Inflammatory macrophage treated with lipopolysaccharide for 1 hour (primary cell): ENCODE measurements at regions not wholly inside any gene's neighbourhood (a gene's known extent, or its start where the extent isn't known, plus 50 kb on each side); places are given as distances from the start of the nearest gene placed in this dataset.

ENCODE experiments used
- DNase-seq, 2 donors: peaks; one replicate each; pipeline ENCODE4 v3.0.0-alpha.2; 2020 to 2022

DNA sequence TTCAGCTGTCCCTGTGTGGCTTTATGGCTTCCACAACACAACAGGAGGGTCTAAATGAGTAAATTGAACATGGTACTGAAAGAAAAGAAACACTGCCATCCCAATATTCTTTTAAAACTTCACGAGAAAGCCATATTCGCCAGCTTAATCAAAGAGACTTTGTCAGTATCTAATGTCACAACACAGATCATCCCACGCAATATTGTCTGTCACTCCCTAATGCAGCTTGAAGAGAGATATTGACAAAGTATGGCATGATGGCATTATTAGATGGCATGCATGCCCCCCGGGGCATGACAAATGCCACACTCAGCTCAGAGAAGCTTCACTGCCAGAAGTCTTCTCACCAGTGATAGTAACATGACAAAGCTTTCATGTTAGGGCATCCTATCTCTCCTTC lies 197.8 kb downstream of the TTC8 start:
- no peak for DNase-seq

DNA sequence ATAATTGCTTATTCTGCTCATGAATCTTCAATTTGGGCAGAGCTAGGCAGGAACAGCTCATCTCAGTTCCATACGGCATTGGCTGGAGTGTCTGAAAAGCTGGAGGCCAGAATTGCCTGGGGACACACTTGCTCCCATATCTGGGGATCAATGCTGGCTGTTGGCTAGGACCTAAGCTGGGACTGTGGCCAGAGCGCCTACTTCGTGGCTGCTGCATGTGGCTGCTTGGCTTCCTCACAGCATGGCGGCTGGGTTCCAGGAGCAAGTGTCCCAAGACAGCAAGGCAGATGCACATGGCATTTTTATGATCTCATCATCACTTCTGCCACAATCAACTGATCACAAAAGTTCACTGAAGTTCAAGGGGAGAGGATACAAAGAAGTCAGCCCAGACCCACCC lies 200.2 kb downstream of the TTC8 start:
- no peak for DNase-seq

DNA sequence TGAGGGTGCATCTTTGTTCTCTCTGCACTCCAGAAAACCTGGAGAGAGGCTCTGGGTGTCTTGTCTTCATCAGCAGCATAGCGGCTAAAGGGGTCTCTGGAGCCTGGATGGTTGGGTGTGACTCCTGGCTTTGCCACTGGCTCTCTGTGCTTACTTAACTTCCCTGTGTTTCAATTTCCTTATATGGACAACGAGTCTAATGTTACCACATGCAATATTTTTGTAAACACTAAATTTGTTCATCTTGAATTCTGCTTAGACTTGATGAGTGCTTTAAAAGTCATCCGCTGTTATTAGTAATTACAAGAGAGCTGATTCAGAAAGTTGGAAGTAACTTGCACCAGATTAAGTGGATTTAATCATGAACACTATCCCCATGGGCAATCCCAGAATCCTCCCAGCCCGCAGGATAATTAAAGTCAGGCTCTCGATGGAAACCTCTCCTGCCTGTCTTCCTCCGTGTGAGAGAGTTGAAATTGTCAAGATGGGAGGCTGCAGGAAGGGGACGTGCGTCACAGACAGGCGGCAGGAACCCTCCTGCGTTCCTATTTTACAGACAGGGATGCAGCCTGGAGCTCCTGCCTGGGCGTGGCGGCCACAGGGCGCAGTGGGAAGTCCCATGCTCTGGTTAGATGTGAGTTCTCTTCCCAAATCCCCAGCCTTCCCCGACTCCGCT lies 201.2 kb downstream of the TTC8 start:
- peak in 1 of 2 donors; percentile 51 for DNase-seq

DNA sequence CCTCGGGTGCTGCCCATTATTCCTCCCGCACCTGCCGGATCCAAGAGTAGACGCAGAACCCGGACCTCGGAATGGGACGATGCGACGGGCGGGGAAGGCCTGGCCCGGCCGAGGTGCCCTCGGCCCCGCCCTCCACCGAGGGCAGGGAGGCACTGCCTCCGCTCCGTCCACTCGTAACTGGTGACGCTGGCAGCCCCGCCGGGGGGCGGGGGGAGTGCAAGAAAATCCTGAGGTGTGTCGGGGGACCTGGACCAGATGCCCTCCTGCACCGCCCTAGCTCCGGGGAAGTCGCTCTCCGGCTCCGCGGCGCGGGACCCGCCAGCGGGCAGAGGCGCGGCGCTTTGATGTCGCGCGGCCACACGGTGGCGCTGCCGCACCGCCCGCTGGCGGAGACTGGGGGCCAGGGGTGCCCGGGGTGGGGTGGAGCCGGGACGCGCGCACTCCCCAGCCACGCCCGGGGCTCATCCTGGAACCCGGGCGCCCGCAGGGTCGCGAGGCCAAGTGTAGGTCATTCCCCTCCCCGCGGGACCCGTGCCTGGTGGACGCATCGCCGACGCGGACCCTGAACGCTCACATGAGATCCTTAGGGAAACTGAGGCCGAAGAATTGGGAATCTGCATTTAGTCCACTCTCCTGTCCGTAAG lies 202.8 kb downstream of the TTC8 start:
- DNase-seq = peak; percentile 24 to 68

DNA sequence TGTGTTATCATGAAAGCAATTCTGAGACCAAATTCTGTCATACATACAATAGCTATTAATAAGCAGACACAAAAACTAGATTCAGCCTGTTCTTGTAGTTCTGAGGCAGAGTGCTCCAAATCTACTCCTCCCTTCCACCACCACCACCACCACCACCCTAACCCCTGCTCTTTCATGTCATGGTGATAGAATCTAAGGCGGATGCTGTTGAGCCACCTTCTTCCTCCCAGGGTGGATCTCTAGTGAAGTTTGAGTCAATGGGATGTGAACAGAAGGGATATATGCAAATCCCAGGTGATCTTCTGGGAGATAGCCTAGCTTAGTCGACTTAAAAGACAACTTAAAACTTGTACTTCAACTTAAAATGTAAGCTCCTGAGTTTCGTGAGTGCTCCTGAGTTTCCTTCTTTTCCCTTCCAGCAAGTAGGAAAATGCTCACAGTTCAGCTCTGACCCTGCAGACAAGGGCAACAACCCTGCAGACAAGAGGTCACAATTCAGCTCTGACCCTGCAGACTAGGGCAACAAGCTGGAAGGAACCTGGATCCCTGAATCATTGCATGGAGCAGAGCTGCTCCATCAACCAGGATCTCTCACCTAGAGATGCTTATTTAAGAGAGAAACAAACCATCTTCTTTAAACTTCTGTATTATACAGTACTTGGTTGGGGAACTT lies 204.1 kb downstream of the TTC8 start:
- DNase-seq = no peak

DNA sequence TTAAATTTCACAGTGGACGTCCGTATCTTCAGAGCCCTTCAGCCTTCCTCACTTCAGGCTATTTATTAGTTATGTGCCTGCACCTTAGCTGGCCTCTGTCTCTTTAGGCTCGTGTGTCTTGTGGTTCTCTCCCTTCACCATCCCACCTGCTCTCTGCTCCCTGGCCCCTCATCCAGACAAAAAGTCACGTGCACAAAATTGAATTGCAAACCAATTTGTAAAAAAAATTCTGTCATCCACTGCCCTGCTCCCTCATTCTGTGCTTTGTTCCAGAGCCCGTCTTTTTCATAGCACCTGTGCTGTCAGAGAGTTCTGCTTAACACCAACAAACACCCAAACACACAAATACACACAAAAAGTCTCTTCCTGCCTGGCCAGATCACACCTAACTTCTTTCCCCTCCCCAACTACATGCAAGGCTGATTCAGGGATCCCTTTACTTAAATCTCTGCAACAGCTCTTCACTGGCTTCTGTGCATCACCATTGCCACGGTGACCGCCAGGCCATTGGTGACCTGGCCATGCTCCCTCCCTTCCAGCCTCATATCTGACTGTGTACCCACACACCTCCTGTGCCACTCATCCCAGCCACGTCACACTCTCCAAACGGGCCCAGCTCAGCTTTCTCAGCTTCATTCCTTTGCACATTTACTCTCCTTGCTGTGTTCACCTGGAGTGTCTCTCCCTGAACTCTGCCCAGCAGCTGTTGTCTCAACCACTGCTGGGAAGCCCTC lies 205.7 kb downstream of the TTC8 start:
- no peak for DNase-seq

DNA sequence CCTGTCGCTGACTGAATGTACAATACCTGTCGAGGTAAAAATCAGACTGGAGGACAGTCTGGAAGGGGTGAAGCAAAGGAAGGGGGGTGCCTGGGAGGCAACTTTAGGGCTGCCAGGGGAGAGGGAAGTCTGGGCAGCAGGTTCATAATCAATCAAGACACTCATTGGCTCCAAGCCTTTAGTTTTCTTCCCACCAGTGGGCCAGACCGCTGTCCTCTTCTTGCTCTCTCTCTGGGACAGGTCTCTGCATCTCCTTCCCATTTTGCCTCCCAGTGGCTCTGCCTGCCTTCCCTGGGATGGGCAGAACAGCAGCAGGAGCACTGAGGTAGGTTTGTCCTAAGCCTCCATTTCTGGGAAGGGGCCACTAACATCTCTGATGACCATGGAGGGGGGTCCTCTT lies 206.5 kb downstream of the TTC8 start:
- no peak for DNase-seq

DNA sequence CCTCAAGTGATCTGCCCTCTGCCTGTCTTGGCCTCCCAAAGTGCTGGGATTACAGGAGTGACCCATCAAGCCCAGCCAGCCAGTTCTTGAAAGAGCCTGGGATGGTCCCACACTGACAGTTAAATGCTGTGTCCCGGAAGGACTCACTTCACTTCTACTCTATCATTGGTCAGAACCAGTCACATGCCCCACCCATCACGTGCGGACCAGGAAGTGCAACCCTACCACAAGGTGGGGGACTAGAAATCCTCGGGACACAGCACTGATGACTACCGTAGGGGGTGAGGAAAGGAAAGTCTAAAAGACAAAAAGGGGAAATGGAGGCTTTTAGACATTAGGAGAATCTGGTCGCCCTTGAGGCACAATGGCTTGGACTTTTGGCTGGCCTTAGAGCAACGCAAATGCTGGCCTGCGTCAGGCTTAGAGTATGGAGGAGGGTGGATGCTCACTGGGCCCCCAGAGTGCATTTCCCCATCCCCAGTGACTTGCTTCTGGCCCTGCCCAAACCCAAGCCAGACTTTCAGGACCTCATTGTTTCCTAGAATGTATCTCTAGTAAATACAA lies 207.7 kb downstream of the TTC8 start:
- no peak for DNase-seq

DNA sequence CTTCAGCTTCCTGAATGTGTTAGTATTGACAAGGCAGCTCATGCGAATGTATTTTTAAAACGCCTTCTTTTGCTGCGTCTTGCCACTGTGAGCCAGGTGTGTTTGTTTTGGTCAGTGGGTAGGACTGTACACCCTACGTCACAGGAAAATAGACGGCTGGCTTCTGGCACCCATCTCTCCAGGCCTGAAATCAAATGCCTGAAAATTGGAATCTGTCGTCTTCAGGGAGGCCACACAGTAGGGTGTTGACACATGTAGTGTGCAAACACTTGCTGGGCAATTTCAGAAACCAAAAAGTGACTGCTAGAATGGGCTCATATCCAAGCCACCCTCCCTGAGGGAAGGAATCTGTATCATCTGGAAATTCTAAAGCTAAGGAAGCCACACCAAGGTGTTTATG lies 209.3 kb downstream of the TTC8 start:
- no peak for DNase-seq

DNA sequence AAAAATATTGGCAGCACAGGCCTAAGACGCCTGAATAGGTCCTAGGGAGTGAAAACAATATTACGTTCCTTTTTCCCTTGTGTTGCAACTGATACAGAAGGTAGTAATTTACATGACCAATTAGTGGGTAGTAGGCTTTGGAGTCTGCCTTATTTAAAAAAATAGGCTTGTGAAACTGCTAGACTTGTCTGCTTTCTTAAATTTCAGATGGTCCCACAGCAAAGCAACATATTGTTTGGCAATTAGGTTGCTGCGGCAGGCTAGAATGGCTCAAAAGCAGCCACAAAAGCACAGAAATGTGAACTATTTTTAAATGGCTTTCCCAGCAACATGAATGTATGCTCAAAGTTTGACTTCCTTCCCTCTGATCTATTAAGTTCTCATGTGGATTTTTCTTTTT lies 211.9 kb downstream of the TTC8 start:
- DNase-seq = no peak

DNA sequence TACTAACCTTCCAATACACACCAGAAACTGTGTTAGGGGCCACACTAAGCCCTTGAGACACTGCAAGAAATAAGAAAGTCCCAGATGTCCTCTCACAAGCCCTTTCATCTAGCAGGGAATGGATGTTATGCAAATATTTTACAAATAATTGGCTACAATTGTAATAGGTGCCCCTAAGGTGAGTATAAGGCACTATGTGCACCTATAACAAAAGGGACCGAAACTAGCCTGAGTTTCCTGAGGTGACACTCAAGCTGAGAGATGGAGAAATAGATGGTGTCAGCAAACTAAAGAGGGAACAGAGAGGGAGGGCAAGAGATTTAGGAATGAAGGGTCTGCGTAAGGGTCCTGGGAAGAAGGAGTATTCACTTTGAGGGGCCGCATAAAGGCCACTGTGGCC lies 212.6 kb downstream of the TTC8 start:
- no peak for DNase-seq

DNA sequence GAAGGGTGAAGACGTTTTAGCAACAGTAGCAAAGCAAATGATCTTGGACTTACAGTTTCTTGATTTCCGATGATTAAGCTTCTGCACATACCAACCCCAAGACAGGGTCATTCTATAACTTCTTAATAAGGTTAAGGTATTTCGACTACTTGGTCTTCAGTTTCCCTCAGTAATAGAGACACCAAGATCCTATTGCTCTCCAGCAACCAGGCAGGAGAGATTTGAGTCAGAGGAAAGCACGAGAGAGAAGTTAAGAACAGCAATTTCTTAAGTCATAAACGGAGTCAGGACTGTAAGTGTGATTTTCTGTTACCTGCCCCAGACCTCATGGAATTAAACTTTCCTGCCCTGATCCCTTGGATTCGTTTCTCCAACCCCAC lies 215.6 kb downstream of the TTC8 start:
- DNase-seq = no peak

DNA sequence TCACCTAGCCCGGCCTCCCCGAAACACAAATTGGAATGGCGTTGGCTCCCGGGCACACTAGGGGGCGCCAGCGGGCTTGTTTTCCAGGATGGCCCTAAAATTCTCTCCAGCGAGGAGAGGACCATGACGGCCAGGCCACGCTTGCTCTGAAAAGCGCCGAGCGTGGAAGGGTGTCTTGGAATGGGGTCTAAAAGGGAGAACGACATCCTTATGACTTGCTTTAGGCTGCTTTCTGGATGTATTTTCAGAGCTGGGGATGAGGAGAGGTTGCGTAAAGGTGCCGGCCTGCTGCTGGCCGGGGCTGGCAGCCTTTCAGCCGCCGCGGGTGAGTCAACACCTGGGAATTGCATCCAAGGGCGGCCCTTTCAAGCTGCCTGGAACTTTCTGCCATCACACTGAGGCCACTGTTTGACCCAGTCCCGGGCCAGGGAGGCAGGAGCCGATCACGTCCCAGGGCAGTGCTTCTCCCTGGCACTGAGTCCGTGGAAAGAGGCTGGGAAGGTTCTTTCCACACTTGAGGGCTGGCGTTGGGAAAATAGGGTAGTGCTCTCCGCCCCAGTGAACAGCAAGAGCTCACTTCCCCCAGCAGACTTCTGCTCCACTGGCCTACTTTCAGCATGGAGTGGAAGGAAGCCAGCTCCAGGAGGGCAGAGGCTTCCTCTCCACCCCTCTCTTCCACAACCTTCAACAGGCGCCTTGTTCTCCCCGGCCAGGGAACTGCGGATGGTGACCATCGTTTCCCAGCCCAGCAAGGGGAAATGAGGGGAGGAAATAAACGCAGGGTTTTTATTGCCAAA lies 216.2 kb downstream of the TTC8 start:
- peak; percentile 67 to 92 for DNase-seq

DNA sequence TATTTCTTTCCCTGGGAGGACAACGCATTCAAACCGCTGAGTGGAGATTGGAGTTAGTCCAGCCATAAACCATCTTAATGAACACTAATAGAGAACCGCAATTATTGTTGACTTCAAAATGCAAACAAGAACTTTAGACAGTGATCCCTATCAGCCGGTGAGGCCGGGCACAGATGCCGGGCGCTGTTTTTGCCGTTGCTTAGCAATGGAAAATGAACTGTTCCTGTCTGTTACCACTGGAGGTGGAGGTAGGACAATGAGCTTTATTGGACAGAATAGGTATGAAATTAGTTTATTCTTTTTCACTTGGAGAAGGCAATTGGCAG lies 216.8 kb downstream of the TTC8 start:
- no peak for DNase-seq

DNA sequence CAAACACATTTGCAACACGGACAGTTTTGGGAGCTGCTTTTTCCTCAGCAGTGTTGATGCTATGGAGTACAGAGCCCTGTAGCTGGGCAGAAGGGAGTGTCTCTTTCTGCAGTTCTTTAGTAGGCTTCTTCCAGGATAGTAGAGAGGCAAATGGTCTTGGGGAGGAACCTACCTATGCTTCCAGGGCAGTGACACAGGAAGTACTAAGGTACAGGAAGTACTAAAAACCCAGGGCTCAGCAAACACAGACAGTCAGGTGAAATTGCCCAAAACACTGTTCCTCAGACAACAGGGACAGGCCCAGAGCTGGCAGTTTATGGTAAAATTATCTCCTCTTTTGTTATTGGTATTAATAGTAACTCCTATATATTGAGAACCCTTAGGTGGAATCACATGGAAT lies 217.6 kb downstream of the TTC8 start:
- no peak for DNase-seq

DNA sequence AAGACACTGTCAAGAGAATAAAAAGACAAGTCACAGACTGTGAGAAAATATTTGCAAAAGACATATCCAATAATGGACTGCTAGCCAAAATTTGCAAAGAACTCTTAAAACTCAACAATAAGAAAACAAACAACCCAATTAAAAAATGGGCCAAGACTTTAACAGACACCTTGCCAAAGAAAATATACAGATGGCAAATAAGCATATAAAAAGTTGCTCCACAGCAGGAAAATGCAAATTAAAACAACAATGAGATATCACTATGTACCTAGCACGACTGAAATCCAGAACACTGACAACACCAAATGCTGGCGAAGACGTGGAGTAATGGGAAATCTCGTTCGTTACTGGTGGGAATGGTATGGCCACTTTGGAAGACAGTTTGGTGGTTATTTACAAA lies 228.9 kb downstream of the TTC8 start:
- DNase-seq = no peak

DNA sequence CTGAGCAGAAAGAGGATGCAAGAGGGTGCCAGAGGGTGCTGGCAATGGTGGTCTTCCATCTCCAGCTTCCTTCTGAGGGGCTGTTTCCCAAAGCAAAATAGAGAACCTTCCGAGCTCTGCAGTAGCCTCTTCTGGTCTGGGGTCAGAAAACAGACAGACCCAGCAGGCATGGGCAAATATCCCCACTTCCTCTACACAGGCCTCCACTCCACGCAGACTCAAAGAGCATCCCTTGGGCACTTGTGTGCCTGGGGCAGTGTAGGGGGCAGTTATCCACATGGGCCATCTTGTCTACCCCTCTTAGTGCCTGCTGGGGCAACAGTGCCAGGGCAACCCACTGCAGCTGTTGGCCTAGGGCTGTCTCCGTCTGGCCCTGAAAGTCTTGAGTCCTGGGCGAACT lies 231.9 kb downstream of the TTC8 start:
- DNase-seq = no peak

DNA sequence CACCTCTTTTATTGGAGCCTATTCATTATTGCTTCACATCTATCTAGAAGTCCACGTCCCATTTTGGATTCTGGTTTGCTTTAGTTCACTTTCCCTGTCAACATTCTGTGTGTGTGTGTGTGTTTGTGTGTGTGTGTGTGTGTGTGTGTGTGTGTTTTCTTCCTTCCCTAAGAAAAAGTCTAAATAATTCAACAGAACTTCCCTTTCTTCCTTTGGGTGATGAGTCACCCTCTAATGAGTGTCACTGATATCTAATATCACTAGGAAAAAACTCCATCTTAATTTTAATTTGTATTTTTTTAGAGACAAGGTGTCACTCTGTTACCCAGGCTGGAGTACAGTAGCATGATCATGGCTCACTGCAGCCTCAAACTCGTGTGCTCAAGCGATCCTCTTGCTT lies 234.2 kb downstream of the TTC8 start:
- peak; percentile 48 to 49 for DNase-seq

DNA sequence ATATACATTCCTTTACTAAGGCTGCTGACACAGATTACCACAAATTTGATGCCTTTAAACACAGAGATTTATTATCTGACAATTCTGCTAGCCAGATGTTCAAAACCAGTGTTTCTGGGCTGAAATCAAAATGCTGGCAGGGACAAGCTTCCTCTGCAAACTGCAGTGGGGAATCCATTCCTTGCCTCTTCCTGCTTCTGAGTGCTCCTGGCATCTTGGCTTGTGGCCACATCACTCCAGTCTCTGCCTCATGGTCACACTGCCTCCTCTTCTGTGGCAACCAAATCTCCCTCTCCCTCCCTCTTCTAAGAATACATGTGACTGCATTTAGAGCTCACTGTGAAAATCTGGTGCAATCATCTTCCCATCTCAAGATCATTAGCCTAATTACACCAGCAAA lies 235.7 kb downstream of the TTC8 start:
- no peak for DNase-seq

DNA sequence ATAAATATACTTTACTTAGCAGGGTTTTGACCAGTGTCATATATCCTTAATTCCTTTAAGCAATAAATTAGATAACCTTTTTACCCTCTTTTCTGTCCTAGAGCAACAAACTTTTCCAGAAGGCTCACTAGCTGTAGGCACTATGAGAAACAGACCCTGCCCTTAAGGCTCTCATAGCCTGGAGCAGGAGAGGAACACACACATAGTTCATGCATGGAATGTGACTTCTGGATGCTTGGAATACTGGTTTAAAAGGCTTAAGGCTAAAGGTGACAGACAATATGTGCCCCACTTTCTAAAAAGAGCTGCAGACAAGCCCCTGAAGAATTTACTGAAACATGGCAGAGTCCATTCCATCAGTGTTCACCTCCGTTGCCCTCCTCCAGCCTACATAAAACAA lies 237.2 kb downstream of the TTC8 start:
- DNase-seq = no peak

DNA sequence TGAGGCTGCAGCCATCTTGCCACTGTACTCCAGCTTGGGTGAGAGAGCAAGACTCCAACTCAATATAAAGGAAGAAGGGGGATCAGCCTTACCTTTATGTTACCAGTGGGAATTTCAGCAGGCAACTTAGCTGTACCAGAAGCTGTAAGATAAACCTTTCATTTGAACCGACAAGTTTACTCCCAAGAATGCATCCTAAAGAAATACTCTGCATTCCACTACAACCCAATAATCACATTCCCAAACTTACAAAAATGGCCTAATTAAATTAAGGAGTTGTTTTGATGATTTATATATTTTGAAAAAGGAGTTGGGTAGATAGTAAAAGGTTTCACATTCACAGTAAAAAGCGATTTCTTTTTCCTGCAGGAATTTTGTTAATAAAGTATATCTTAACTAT lies 241.4 kb downstream of the TTC8 start:
- no peak for DNase-seq

DNA sequence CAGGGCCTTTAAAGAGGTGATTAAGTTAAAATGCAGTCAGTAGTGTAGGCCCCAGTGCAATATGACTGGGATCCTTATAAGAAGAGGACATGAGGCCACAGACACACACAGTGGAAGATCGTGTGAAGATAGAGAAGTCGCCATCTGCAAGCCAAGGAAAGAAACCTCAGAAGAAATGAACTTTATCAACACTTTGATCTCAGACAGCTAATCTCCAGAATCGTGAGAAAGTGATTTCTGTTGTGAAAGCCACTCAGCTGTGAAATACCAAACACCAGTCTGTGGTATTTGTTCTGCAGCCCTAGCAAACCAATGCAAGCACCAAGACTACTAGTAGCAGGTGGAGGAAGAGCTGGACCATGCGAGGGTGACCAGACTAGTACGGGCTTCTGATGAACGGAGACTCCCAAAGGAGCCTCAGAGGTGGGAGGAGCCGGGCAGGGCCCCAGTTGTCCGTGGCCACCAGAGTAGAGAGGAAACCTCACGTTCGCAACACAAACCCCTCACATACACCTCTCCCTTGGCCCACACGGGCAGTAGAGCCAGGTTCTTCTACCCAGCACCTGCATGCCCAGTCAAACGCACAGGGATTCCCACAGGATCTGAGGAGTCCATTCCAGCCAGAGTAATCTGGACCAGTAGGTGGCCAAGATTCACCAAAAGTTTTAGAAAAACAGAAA lies 243.0 kb downstream of the TTC8 start:
- DNase-seq = no peak
